Upper lobe of right lung (tissue), 1 donor: ENCODE measurements at regions not wholly inside any gene's neighbourhood (a gene's known extent, or its start where the extent isn't known, plus 50 kb on each side); places are given as distances from the start of the nearest gene placed in this dataset.

Experiments used
- ATAC-seq: fragments of 200-7000 bp; cut with Tn5 transposase; one replicate; pipeline ENCODE4 v1.9.1; 2020; ENCODE audit warnings: mild to moderate bottlenecking, moderate library complexity
- DNase-seq: peaks from one replicate; pipeline ENCODE4 v3.0.0-alpha.2; 2020
- H3K27ac ChIP-seq: fragments of 200-600 bp; one replicate; pipeline ENCODE4 v1.8.0; 2022
- H3K27me3 ChIP-seq: fragments of 200-600 bp; one replicate; pipeline ENCODE4 v1.8.0; 2022; ENCODE audit warnings: mild to moderate bottlenecking
- H3K36me3 ChIP-seq: fragments of 200-600 bp; one replicate; pipeline ENCODE4 v1.8.0; 2022
- H3K4me1 ChIP-seq: fragments of 200-600 bp; one replicate; pipeline ENCODE4 v1.8.0; 2022
- H3K4me3 ChIP-seq: fragments of 200-600 bp; one replicate; pipeline ENCODE4 v1.8.0; 2022; ENCODE audit warnings: mild to moderate bottlenecking
- H3K9me3 ChIP-seq: fragments of 200-600 bp; one replicate; pipeline ENCODE4 v1.8.0; 2022
- CTCF ChIP-seq: fragments of 200-600 bp; IDR thresholded peaks from one replicate; pipeline ENCODE4 v1.8.0; 2022; ENCODE audit warnings: antibody characterized with exemption
- intact Hi-C: fragments of 100-400 bp; cut with DNase I; formaldehyde crosslinking; loops from one replicate; pipeline ENCODE4 v1.11.0; 2022
- donor health status: DM: no; HTN: yes; CAD: no; lungs with severe emphysema.

GRCh38 chr3:159817571-159817970, 171.1 kb upstream of the IL12A start:
- no peaks in the 10 kb centered on the region for H3K4me1 ChIP-seq
- no peaks in the 10 kb centered on the region for H3K9me3 ChIP-seq
- TF ChIP-seq CTCF = no peak
- no peak overlapping the region for H3K27ac ChIP-seq
- no peak overlapping the region for H3K4me3 ChIP-seq
- H3K36me3 ChIP-seq = no peaks in the 10 kb centered on the region
- no peaks in the 10 kb centered on the region for H3K27me3 ChIP-seq
- ATAC-seq (no peak), DNase-seq (no peak)
- intact Hi-C loops = no loop called here

- no peak for TF ChIP-seq CTCF
- no peaks in the 10 kb centered on the region for H3K27me3 ChIP-seq
- ATAC-seq = no peak
- intact Hi-C loops = no loop called here
- H3K36me3 ChIP-seq = no peaks in the 10 kb centered on the region
- H3K4me3 ChIP-seq = no peak overlapping the region
- no peaks in the 10 kb centered on the region for H3K4me1 ChIP-seq
- DNase-seq = no peak
- no peaks in the 10 kb centered on the region for H3K9me3 ChIP-seq
- H3K27ac ChIP-seq = no peak overlapping the region
Observed at GRCh38 chr3:159818399-159818798, 170.2 kb upstream of the IL12A start.

- no peak overlapping the region for H3K4me3 ChIP-seq
- no peak for TF ChIP-seq CTCF
- no peak for ATAC-seq
Observed at GRCh38 chr3:159818997-159819500, 169.6 kb upstream of the IL12A start.

GRCh38 chr3:159819676-159820075, 169.0 kb upstream of the IL12A start:
- Histone ChIP-seq H3K27ac (no peak overlapping the region), H3K9me3 (no peaks in the 10 kb centered on the region), H3K4me3 (no peak overlapping the region), H3K27me3 (no peaks in the 10 kb centered on the region), H3K4me1 (no peaks in the 10 kb centered on the region), H3K36me3 (no peaks in the 10 kb centered on the region)
- ATAC-seq (no peak), DNase-seq (no peak)
- intact Hi-C loops = no loop called here
- TF ChIP-seq CTCF = no peak

More at GRCh38 chr3:159818997-159819500, 169.6 kb upstream of the IL12A start:
- Histone ChIP-seq H3K36me3 (no peaks in the 10 kb centered on the region), H3K27ac (no peak overlapping the region), H3K4me1 (no peaks in the 10 kb centered on the region), H3K27me3 (no peaks in the 10 kb centered on the region), H3K9me3 (no peaks in the 10 kb centered on the region)
- intact Hi-C loops = no loop called here
- DNase-seq = no peak

GRCh38 chr3:159821110-159821509, 167.5 kb upstream of the IL12A start:
- intact Hi-C loops = no loop called here
- DNase-seq = no peak

More at GRCh38 chr3:159821110-159821509, 167.5 kb upstream of the IL12A start:
- no peak for TF ChIP-seq CTCF
- H3K9me3 ChIP-seq = no peaks in the 10 kb centered on the region
- peak; percentile 20 for ATAC-seq
- no peak overlapping the region for H3K27ac ChIP-seq
- H3K36me3 ChIP-seq = no peaks in the 10 kb centered on the region
- no peaks in the 10 kb centered on the region for H3K4me1 ChIP-seq
- H3K27me3 ChIP-seq = no peaks in the 10 kb centered on the region
- no peak overlapping the region for H3K4me3 ChIP-seq
